GM12872 (cell line): ENCODE measurements at regions not wholly inside any gene's neighbourhood (a gene's known extent, or its start where the extent isn't known, plus 50 kb on each side); places are given as distances from the start of the nearest gene placed in this dataset.

Experiments
- CTCF ChIP-seq: IDR thresholded peaks from 3 replicates; pipeline ENCODE4 v1.5.1; 2011; ENCODE audit warnings: low read depth, mild to moderate bottlenecking, low read length, moderate library complexity; ENCODE audit not compliant: insufficient read depth

GRCh38 chr18:41829647-41830516 lies 125.2 kb upstream of the PIK3C3 start:
- no peak for TF ChIP-seq CTCF

- TF ChIP-seq CTCF = no peak
Observed at GRCh38 chr18:41828137-41828536, 126.9 kb upstream of the PIK3C3 start.

DNA sequence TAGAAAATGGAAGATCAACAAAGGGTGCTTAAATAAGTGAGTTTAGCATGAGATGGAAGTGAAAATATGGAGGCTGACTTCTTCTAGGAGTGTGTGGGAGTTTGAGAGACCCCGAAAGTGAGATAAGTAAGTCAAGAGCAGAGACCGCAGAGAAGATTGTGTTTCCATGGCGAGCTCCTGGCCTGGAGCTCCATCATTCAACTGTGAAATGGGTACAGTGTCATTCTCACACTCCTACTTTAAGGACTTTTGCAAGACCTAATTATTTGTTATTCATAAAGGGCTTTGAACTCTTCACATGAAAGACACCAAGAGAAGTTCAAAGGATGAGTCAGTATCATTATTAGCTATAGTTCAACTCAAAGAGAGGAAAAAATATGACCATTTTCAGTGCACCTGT lies 134.2 kb upstream of the PIK3C3 start:
- no peak for TF ChIP-seq CTCF

DNA sequence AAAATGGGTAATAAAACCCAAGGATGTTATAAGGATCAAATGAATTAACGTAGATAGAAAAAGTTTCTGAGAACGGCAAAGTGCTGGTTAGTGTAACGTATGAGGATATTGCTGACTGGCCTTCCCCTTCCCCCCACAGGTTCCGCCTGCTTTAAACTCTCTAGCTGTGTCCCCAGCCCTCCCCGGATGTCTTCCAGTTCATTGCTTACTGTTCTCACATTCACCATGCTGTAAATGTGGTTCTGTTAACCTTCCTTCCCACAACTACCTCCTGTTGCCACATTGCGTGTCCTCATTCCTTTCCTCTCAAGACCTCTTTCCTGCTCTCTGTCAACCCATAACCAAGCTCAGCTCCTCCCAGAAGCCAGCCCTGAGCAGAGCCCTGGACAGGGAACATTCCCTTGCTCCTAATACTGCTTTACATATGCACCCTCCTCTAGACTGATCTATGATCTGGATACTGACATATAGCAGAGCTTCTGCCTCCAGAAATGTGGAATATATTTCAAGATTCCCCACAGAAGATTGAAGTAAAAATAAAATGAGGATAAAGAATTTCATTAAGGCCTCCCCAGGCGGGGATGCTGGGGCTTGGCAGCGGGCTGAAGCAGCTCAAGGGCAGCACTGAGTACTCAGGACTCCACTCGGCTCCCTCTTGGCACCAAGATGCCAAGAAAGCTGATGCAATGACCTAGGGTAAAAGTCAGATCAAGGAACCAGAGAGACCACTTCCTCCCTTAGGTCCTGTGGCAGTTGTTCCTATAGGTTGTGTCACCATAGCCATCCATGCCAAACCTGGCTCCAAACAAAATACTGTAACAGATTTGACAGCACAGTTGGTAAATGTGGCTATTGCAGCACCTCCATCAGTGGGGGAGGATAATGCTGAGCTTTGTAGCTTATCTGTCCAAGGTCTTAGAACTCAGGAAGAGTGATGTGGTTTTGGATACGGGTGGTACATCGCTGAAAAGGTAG lies 136.4 kb upstream of the PIK3C3 start:
- TF ChIP-seq CTCF = no peak

DNA sequence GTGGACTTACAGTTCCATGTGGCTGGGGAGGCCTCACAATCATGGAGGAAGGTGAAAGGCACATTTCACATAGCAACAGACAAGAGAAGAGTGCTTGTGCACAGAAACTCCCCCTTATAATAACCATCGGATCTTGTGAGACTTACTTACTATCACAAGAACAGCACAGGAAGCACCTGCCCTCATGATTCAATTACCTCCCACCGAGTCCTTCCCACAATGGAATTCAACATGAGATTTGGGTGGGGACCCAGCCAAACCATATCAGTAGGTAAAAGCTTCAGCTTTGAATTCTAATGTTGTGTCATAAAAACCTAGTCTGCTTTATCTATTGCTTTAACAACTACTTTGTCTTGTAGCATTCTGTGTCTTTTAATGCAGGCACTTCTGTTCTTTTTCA lies 140.4 kb upstream of the PIK3C3 start:
- TF ChIP-seq CTCF = no peak

DNA sequence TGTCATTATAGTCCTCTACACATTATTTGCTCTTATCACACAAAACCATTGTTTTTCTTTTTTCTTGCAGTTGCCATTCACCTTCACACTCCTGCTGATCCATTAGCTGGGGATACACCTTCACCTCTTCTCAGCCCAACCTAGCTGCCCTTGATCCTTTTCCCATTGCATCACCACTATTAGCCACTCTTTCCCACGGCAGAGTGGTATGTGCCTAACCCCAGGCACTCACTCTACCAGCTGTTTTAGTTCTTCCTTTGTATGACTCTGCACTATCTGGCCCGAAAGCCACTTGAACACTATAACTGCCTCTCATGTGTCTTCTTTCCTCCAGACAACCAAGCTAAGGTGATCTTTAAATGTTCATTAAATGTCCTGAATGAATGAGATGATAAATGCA lies 145.4 kb upstream of the PIK3C3 start:
- no peak for TF ChIP-seq CTCF

DNA sequence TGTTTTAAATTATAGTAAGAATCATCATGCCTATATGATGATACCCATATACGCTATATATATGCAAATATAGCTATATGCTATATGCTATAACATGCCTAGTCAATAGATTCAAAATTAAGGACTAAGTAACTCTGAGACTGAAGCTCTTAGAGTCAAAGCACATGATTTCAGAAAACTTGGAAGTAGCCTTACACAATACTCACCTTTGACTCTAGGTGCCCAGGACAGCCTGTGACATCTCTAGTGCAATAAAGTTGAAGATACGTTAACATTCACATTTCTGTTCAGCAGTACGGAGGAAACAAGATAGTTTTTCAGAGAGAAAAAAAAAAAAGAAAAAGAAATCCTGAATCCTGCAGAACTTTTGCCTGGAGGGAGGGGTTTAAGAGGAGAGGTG lies 149.7 kb upstream of the PIK3C3 start:
- TF ChIP-seq CTCF = no peak
